GM19452 (cell line): ENCODE measurements at regions not wholly inside any gene's neighbourhood (a gene's known extent, or its start where the extent isn't known, plus 50 kb on each side); places are given as distances from the start of the nearest gene placed in this dataset.
"Not testable (repeated sequence)": the region's sequence is repeated elsewhere in the genome, so short reads cannot be mapped to it uniquely, and the experiment has no call there.

Source experiments
- ATAC-seq: cut with Tn5 transposase; IDR thresholded peaks from one replicate; pipeline ENCODE4 v1.9.1; 2021; ENCODE audit not compliant: unreplicated experiment

- ATAC-seq = no peak
Measured at GRCh38 chr6:112457886-112458285, 110.8 kb downstream of the RFPL4B start.

GRCh38 chr6:112459758-112460304, 112.7 kb downstream of the RFPL4B start:
- ATAC-seq = no peak

GRCh38 chr6:112464901-112465665, 118.0 kb downstream of the RFPL4B start:
- no peak for ATAC-seq

- ATAC-seq = peak; percentile 83
Measured at GRCh38 chr6:112466373-112467151, 119.4 kb downstream of the RFPL4B start.

- ATAC-seq = no peak
Measured at GRCh38 chr6:112468359-112468758, 121.2 kb downstream of the RFPL4B start.

- no peak for ATAC-seq
Measured at GRCh38 chr6:112469306-112469705, 122.2 kb downstream of the RFPL4B start.

GRCh38 chr6:112470376-112470775, 123.2 kb downstream of the RFPL4B start:
- ATAC-seq = no peak

GRCh38 chr6:112470950-112471349, 123.8 kb downstream of the RFPL4B start:
- no peak for ATAC-seq

GRCh38 chr6:112475083-112475482, 128.0 kb downstream of the RFPL4B start:
- no peak for ATAC-seq

- no peak for ATAC-seq
Measured at GRCh38 chr6:112477125-112477524, 130.0 kb downstream of the RFPL4B start.

- ATAC-seq = no peak
Measured at GRCh38 chr6:112478036-112478435, 130.9 kb downstream of the RFPL4B start.

- not testable (repeated sequence) for ATAC-seq
Measured at GRCh38 chr6:112479975-112480374, 132.8 kb downstream of the RFPL4B start.

- ATAC-seq = no peak
Measured at GRCh38 chr6:112480553-112480952, 133.4 kb downstream of the RFPL4B start.

- no peak for ATAC-seq
Measured at GRCh38 chr6:112481211-112481610, 134.1 kb downstream of the RFPL4B start.

GRCh38 chr6:112482373-112482772, 135.2 kb downstream of the RFPL4B start:
- no peak for ATAC-seq

- ATAC-seq = no peak
Measured at GRCh38 chr6:112485120-112485826, 138.1 kb downstream of the RFPL4B start.

GRCh38 chr6:112485827-112486212, 138.7 kb downstream of the RFPL4B start:
- no peak for ATAC-seq

- ATAC-seq = no peak
Measured at GRCh38 chr6:112486454-112486853, 139.3 kb downstream of the RFPL4B start.

- ATAC-seq = no peak
Measured at GRCh38 chr6:112488238-112488637, 141.1 kb downstream of the RFPL4B start.

- no peak for ATAC-seq
Measured at GRCh38 chr6:112501705-112502104, 154.6 kb downstream of the RFPL4B start.

- no peak for ATAC-seq
Measured at GRCh38 chr6:112502351-112503090, 155.4 kb downstream of the RFPL4B start.
